ENCODE measurements at regions not wholly inside any gene's neighbourhood (a gene's known extent, or its start where the extent isn't known, plus 50 kb on each side); places are given as distances from the start of the nearest gene placed in this dataset.

GRCh38 chr13:34772206-34772605 lies 169.9 kb upstream of the NBEA start:
- DNase-seq: no peak
- Mint-ChIP-seq H3K9me3 (peaks cover 1% of the 10 kb centered on the region), H3K27ac (no peak overlapping the region), H3K36me3 (no peaks in the 10 kb centered on the region), H3K4me3 (no peak overlapping the region), H3K27me3 (peaks cover 9% of the 10 kb centered on the region), H3K4me1 (no peaks in the 10 kb centered on the region)

GRCh38 chr13:34772881-34773280 lies 169.2 kb upstream of the NBEA start:
- no peaks in the 10 kb centered on the region for H3K4me1 Mint-ChIP-seq
- no peak for DNase-seq
- no peak overlapping the region for H3K27ac Mint-ChIP-seq
- H3K9me3 Mint-ChIP-seq: peaks cover 1% of the 10 kb centered on the region
- no peak overlapping the region for H3K4me3 Mint-ChIP-seq
- peaks cover 9% of the 10 kb centered on the region for H3K27me3 Mint-ChIP-seq
- H3K36me3 Mint-ChIP-seq: no peaks in the 10 kb centered on the region

GRCh38 chr13:34776390-34776981 lies 165.6 kb upstream of the NBEA start:
- Mint-ChIP-seq H3K36me3 (no peaks in the 10 kb centered on the region), H3K27ac (no peak overlapping the region), H3K4me3 (no peak overlapping the region), H3K9me3 (peaks cover 1% of the 10 kb centered on the region), H3K27me3 (peaks cover 5% of the 10 kb centered on the region), H3K4me1 (no peaks in the 10 kb centered on the region)
- no peak for DNase-seq

- peaks cover 9% of the 10 kb centered on the region for H3K27me3 Mint-ChIP-seq
- no peak overlapping the region for H3K4me3 Mint-ChIP-seq
- no peak overlapping the region for H3K27ac Mint-ChIP-seq
- DNase-seq: no peak
- H3K9me3 Mint-ChIP-seq: peaks cover 1% of the 10 kb centered on the region
- H3K4me1 Mint-ChIP-seq: no peaks in the 10 kb centered on the region
- no peaks in the 10 kb centered on the region for H3K36me3 Mint-ChIP-seq
These were observed 164.8 kb upstream of the NBEA start for GRCh38 chr13:34777089-34777913.

GRCh38 chr13:34777914-34778303 lies 164.2 kb upstream of the NBEA start:
- H3K4me3 Mint-ChIP-seq: no peak overlapping the region
- H3K27me3 Mint-ChIP-seq: peaks cover 9% of the 10 kb centered on the region
- H3K27ac Mint-ChIP-seq: no peak overlapping the region
- peaks cover 1% of the 10 kb centered on the region for H3K9me3 Mint-ChIP-seq
- no peaks in the 10 kb centered on the region for H3K4me1 Mint-ChIP-seq
- no peak for DNase-seq
- no peaks in the 10 kb centered on the region for H3K36me3 Mint-ChIP-seq

- peaks cover 1% of the 10 kb centered on the region for H3K9me3 Mint-ChIP-seq
- no peak for DNase-seq
- H3K36me3 Mint-ChIP-seq: no peaks in the 10 kb centered on the region
- H3K27ac Mint-ChIP-seq: no peak overlapping the region
- peaks cover 9% of the 10 kb centered on the region for H3K27me3 Mint-ChIP-seq
- H3K4me1 Mint-ChIP-seq: no peaks in the 10 kb centered on the region
- H3K4me3 Mint-ChIP-seq: no peak overlapping the region
These were observed 162.9 kb upstream of the NBEA start for GRCh38 chr13:34779171-34779570.

- peaks cover 3% of the 10 kb centered on the region for H3K9me3 Mint-ChIP-seq
- no peaks in the 10 kb centered on the region for H3K27me3 Mint-ChIP-seq
- no peak for DNase-seq
- H3K4me1 Mint-ChIP-seq: no peaks in the 10 kb centered on the region
- H3K36me3 Mint-ChIP-seq: no peaks in the 10 kb centered on the region
- H3K27ac Mint-ChIP-seq: no peak overlapping the region
- H3K4me3 Mint-ChIP-seq: no peak overlapping the region
These were observed 148.8 kb upstream of the NBEA start for GRCh38 chr13:34793301-34793700.

- Mint-ChIP-seq H3K27ac (no peak overlapping the region), H3K27me3 (no peaks in the 10 kb centered on the region), H3K9me3 (no peaks in the 10 kb centered on the region), H3K4me3 (no peak overlapping the region), H3K36me3 (no peaks in the 10 kb centered on the region), H3K4me1 (no peaks in the 10 kb centered on the region)
- no peak for DNase-seq
These were observed 138.3 kb upstream of the NBEA start for GRCh38 chr13:34803756-34804155.

- H3K27me3 Mint-ChIP-seq: no peaks in the 10 kb centered on the region
- H3K4me3 Mint-ChIP-seq: no peak overlapping the region
- no peak for DNase-seq
- no peaks in the 10 kb centered on the region for H3K9me3 Mint-ChIP-seq
- H3K36me3 Mint-ChIP-seq: no peaks in the 10 kb centered on the region
- no peaks in the 10 kb centered on the region for H3K4me1 Mint-ChIP-seq
- no peak overlapping the region for H3K27ac Mint-ChIP-seq
These were observed 136.7 kb upstream of the NBEA start for GRCh38 chr13:34805347-34805746.

- H3K27me3 Mint-ChIP-seq: no peaks in the 10 kb centered on the region
- no peaks in the 10 kb centered on the region for H3K36me3 Mint-ChIP-seq
- H3K27ac Mint-ChIP-seq: no peak overlapping the region
- no peak for DNase-seq
- no peak overlapping the region for H3K4me3 Mint-ChIP-seq
- peaks cover 9% of the 10 kb centered on the region for H3K9me3 Mint-ChIP-seq
- H3K4me1 Mint-ChIP-seq: no peaks in the 10 kb centered on the region
These were observed 133.4 kb upstream of the NBEA start for GRCh38 chr13:34808649-34809048.

GRCh38 chr13:34810996-34811395 lies 131.1 kb upstream of the NBEA start:
- Mint-ChIP-seq H3K4me3 (no peak overlapping the region), H3K27ac (no peak overlapping the region), H3K36me3 (no peaks in the 10 kb centered on the region), H3K9me3 (peaks cover 11% of the 10 kb centered on the region), H3K4me1 (no peaks in the 10 kb centered on the region), H3K27me3 (no peaks in the 10 kb centered on the region)
- DNase-seq: no peak

- H3K27ac Mint-ChIP-seq: no peak overlapping the region
- H3K4me1 Mint-ChIP-seq: no peaks in the 10 kb centered on the region
- H3K36me3 Mint-ChIP-seq: no peaks in the 10 kb centered on the region
- peaks cover 11% of the 10 kb centered on the region for H3K9me3 Mint-ChIP-seq
- H3K27me3 Mint-ChIP-seq: peaks cover 8% of the 10 kb centered on the region
- no peak for DNase-seq
- no peak overlapping the region for H3K4me3 Mint-ChIP-seq
These were observed 126.5 kb upstream of the NBEA start for GRCh38 chr13:34815526-34815925.

- H3K4me1 Mint-ChIP-seq: no peaks in the 10 kb centered on the region
- peaks cover 8% of the 10 kb centered on the region for H3K27me3 Mint-ChIP-seq
- no peak for DNase-seq
- no peak overlapping the region for H3K4me3 Mint-ChIP-seq
- no peaks in the 10 kb centered on the region for H3K36me3 Mint-ChIP-seq
- H3K27ac Mint-ChIP-seq: no peak overlapping the region
- peaks cover 11% of the 10 kb centered on the region for H3K9me3 Mint-ChIP-seq
These were observed 125.7 kb upstream of the NBEA start for GRCh38 chr13:34816245-34816884.

GRCh38 chr13:34816908-34817665 lies 125.0 kb upstream of the NBEA start:
- no peak for DNase-seq
- H3K27ac Mint-ChIP-seq: no peak overlapping the region
- H3K4me1 Mint-ChIP-seq: no peaks in the 10 kb centered on the region
- H3K27me3 Mint-ChIP-seq: peaks cover 8% of the 10 kb centered on the region
- H3K9me3 Mint-ChIP-seq: peaks cover 7% of the 10 kb centered on the region
- H3K36me3 Mint-ChIP-seq: no peaks in the 10 kb centered on the region
- H3K4me3 Mint-ChIP-seq: no peak overlapping the region

- Mint-ChIP-seq H3K27ac (no peak overlapping the region), H3K4me1 (no peaks in the 10 kb centered on the region), H3K36me3 (no peaks in the 10 kb centered on the region), H3K4me3 (no peak overlapping the region), H3K9me3 (no peaks in the 10 kb centered on the region), H3K27me3 (peaks cover 3% of the 10 kb centered on the region)
- DNase-seq: no peak
These were observed 119.4 kb upstream of the NBEA start for GRCh38 chr13:34822650-34823049.
